A673 (cell line): ENCODE measurements at regions not wholly inside any gene's neighbourhood (a gene's known extent, or its start where the extent isn't known, plus 50 kb on each side); places are given as distances from the start of the nearest gene placed in this dataset.

Experiments used
- BruUV-seq: library from RNA; stranded (reverse); fragments of 400-500 nt; replicated peaks from 2 replicates; lab custom pipeline; 2021; lab: Mats Ljungman, UMichigan
- CTCF ChIA-PET: fragments of 300-600 bp; sonication (Branson Sonifier 250); formaldehyde crosslinking; loops from one replicate; lab custom pipeline; 2022; ENCODE audit warnings: antibody characterized with exemption; lab: Charles Lee
- POLR2A ChIA-PET: fragments of 300-600 bp; sonication (Branson Sonifier 250); formaldehyde crosslinking; loops from one replicate; lab custom pipeline; 2022; ENCODE audit warnings: antibody characterized with exemption; ENCODE audit not compliant: low non-redundant PET; lab: Charles Lee
- DNase-seq: peaks from one replicate; pipeline ENCODE4 v3.0.0-alpha.2; 2015; ENCODE audit warnings: low spot score
- H3K27ac ChIP-seq: fragments of 200-600 bp; sonication (generic); 2 replicates; pipeline ENCODE4 v1.5.1; 2016; ENCODE audit warnings: mixed run types, low read depth, mild to moderate bottlenecking, mixed read lengths, antibody characterized with exemption, low read length; ENCODE audit not compliant: poor library complexity, severe bottlenecking
- H3K27me3 ChIP-seq: fragments of 200-600 bp; sonication (generic); replicated peaks from 2 replicates; pipeline ENCODE4 v1.6.1; 2017; ENCODE audit warnings: mixed run types, low read depth, mild to moderate bottlenecking, mixed read lengths, antibody characterized with exemption, low read length; ENCODE audit not compliant: insufficient read depth, poor library complexity
- H3K36me3 ChIP-seq: fragments of 200-600 bp; sonication (generic); 2 replicates; pipeline ENCODE4 v1.6.1; 2016; ENCODE audit warnings: mixed run types, mild to moderate bottlenecking, mixed read lengths, antibody characterized with exemption, low read length; ENCODE audit not compliant: insufficient read depth, poor library complexity, severe bottlenecking
- H3K4me1 ChIP-seq: fragments of 200-600 bp; sonication (generic); 2 replicates; pipeline ENCODE4 v1.6.1; 2017; ENCODE audit warnings: mixed run types, mild to moderate bottlenecking, mixed read lengths, antibody characterized with exemption, low read length; ENCODE audit not compliant: insufficient read depth, poor library complexity, severe bottlenecking
- H3K4me3 ChIP-seq: fragments of 200-600 bp; sonication (generic); 2 replicates; pipeline ENCODE4 v1.5.1; 2016; ENCODE audit warnings: low read depth, mixed run types, mild to moderate bottlenecking, mixed read lengths, low read length; ENCODE audit not compliant: poor library complexity, severe bottlenecking
- H3K9me3 ChIP-seq: fragments of 200-600 bp; sonication (generic); 2 replicates; pipeline ENCODE4 v1.6.1; 2016; ENCODE audit warnings: mixed run types, low read depth, mild to moderate bottlenecking, mixed read lengths, antibody characterized with exemption, low read length; ENCODE audit not compliant: poor library complexity, severe bottlenecking
- CTCF ChIP-seq: fragments of 300-800, 200-600 bp; sonication (generic); conservative IDR thresholded peaks from 2 replicates; pipeline ENCODE4 v1.5.1; 2017; ENCODE audit warnings: low read depth, mild to moderate bottlenecking, antibody characterized with exemption, low read length, moderate library complexity, mixed read lengths
- EZH2 ChIP-seq: fragments of 200-600 bp; sonication (generic); IDR thresholded peaks from 2 replicates; pipeline ENCODE4 v1.6.1; 2017; ENCODE audit warnings: borderline replicate concordance, low read depth, mild to moderate bottlenecking, mixed read lengths, antibody characterized with exemption, low read length; ENCODE audit not compliant: poor library complexity, severe bottlenecking
- intact Hi-C: fragments of 100-400 bp; cut with micrococcal nuclease; formaldehyde crosslinking; loops from one replicate; pipeline ENCODE4 v1.10.0; 2022; ENCODE audit not compliant: unreplicated experiment

GRCh38 chr16:62700426-62701294, 664.4 kb upstream of the CDH8 start:
- intact Hi-C loops: no loop called here
- ChIA-PET CTCF (no interaction called here), POLR2A (no interaction called here)
- Histone ChIP-seq H3K27me3 (no peaks in the 10 kb centered on the region), H3K9me3 (peaks cover 4% of the 10 kb centered on the region), H3K36me3 (no peaks in the 10 kb centered on the region), H3K4me1 (no peaks in the 10 kb centered on the region), H3K27ac (no peak overlapping the region), H3K4me3 (no peak overlapping the region)
- TF ChIP-seq EZH2 (no peak), CTCF (no peak)
- BruUV-seq: no TSS peak
- DNase-seq: no peak

- Histone ChIP-seq H3K4me1 (no peaks in the 10 kb centered on the region), H3K9me3 (peaks cover 6% of the 10 kb centered on the region), H3K27me3 (no peaks in the 10 kb centered on the region), H3K27ac (no peak overlapping the region), H3K4me3 (no peak overlapping the region), H3K36me3 (no peaks in the 10 kb centered on the region)
- ChIA-PET CTCF (no interaction called here), POLR2A (no interaction called here)
- DNase-seq: no peak
- intact Hi-C loops: no loop called here
- TF ChIP-seq CTCF (no peak), EZH2 (no peak)
- BruUV-seq: no TSS peak
Measured at GRCh38 chr16:62692685-62693084, 656.4 kb upstream of the CDH8 start.

GRCh38 chr16:62681819-62682218, 645.6 kb upstream of the CDH8 start:
- no peaks in the 10 kb centered on the region for H3K4me1 ChIP-seq
- no peak overlapping the region for H3K4me3 ChIP-seq
- no TSS peak for BruUV-seq
- intact Hi-C loops: no loop called here
- ChIA-PET CTCF (no interaction called here), POLR2A (no interaction called here)
- no peaks in the 10 kb centered on the region for H3K36me3 ChIP-seq
- no peaks in the 10 kb centered on the region for H3K27me3 ChIP-seq
- no peak overlapping the region for H3K27ac ChIP-seq
- TF ChIP-seq EZH2 (no peak), CTCF (no peak)
- peaks cover 28% of the 10 kb centered on the region for H3K9me3 ChIP-seq
- no peak for DNase-seq
